Gastroesophageal sphincter (tissue), 4 donors: ENCODE measurements at regions not wholly inside any gene's neighbourhood (a gene's known extent, or its start where the extent isn't known, plus 50 kb on each side); places are given as distances from the start of the nearest gene placed in this dataset.
"Not testable (repeated sequence)": the region's sequence is repeated elsewhere in the genome, so short reads cannot be mapped to it uniquely, and the experiment has no call there.

Experiments
- ATAC-seq: fragments of 150-250 bp; one replicate; pipeline ENCODE4 v1.9.1; 2016; ENCODE audit warnings: mild to moderate bottlenecking, moderate library complexity
- H3K27ac ChIP-seq, 4 donors: fragments of 200-600 bp; sonication (generic) in 3 of 4; 1 replicate in 3 of 4; 2 replicates in 1 of 4; pipeline ENCODE4 v1.5.1; 2016 to 2019
- H3K27me3 ChIP-seq: fragments of 200-600 bp; sonication (generic); one replicate; pipeline ENCODE4 v1.5.1; 2019
- H3K36me3 ChIP-seq, 2 donors: fragments of 200-600 bp; sonication (generic); one replicate each; pipeline ENCODE4 v1.5.1; 2019; ENCODE audit warnings: control low read depth in 1 of 2
- H3K4me1 ChIP-seq, 3 donors: fragments of 200-600 bp; sonication (generic); 1 replicate in 2 of 3; 2 replicates in 1 of 3; pipeline ENCODE4 v1.5.1; 2016 to 2019; ENCODE audit warnings: control low read depth in 2 of 3
- H3K4me3 ChIP-seq, 2 donors: fragments of 200-600 bp; sonication (generic); one replicate each; pipeline ENCODE4 v1.5.1; 2019; ENCODE audit warnings: mild to moderate bottlenecking in 1 of 2, moderate library complexity in 1 of 2
- H3K9me3 ChIP-seq, 3 donors: fragments of 200-600 bp; sonication (generic); one replicate each; pipeline ENCODE4 v1.5.1; 2017 to 2019; ENCODE audit warnings: control low read depth in 2 of 3
- EP300 ChIP-seq: sonication (generic); formaldehyde crosslinking; IDR thresholded peaks from one replicate; pipeline ENCODE4 v1.6.1; 2017; ENCODE audit warnings: antibody characterized with exemption, mild to moderate bottlenecking
- POLR2A ChIP-seq, 2 donors: fragments of 450-650 bp; IDR thresholded peaks; one replicate each; pipeline ENCODE4 v1.6.1; 2017; ENCODE audit warnings: antibody characterized with exemption in 2 of 2, mild to moderate bottlenecking in 2 of 2, moderate library complexity in 1 of 2
- POLR2AphosphoS5 ChIP-seq: sonication (generic); formaldehyde crosslinking; IDR thresholded peaks from one replicate; pipeline ENCODE4 v1.6.1; 2017; ENCODE audit warnings: antibody characterized with exemption
- WGBS, 2 donors: methylation state at CpG; one replicate each; pipeline ENCODE4 v1.1.5; 2018; ENCODE audit warnings: low coverage in 1 of 2; 5-methylcytosine and 5-hydroxymethylcytosine counted together
- TF ChIP-seq, protein P1 (sequence below), 4 experiments: fragments of 200-600 bp in 2 of 4; fragments of 450-650 bp in 2 of 4; sonication (generic) in 1 of 4; IDR thresholded peaks; one replicate each; pipeline ENCODE4 v1.5.1; 2017 to 2019; ENCODE audit warnings: antibody characterized with exemption in 4 of 4, mild to moderate bottlenecking in 2 of 4, moderate library complexity in 2 of 4

DNA sequence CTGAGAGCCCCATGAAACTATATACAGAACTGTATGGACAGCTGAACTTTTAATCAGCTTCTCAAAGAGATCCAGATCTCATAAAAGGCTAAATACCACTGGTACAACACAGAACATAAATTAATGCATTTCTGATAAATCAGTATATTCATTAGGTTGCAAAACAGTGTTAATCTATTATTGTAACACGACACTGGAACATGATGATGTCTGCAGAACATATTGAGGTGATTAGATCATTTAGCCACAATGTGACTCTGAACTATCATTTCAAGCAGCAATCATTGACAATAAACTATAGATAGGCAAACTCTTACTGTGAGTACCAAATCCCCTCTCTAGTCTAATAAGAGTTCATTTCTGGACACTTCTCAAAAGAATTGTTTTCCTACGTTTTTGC lies 50.3 kb downstream of the GASK1B start:
- no peaks in the 10 kb centered on the region for H3K36me3 ChIP-seq
- peaks cover 3 to 17% (median 7%) of the 10 kb centered on the region in 3 donors for H3K4me1 ChIP-seq
- no peak for ATAC-seq
- H3K9me3 ChIP-seq, result no peaks in the 10 kb centered on the region
- WGBS, 2 donors, result 74 to 95% methylated on average over 2 of the region's 2 CpGs
- H3K27me3 ChIP-seq, result no peaks in the 10 kb centered on the region
- TF ChIP-seq POLR2A (IDR thresholded peaks at IDR 0.05) (no peak), POLR2AphosphoS5 (no peak), EP300 (no peak)
- TF ChIP-seq, protein P1, sequence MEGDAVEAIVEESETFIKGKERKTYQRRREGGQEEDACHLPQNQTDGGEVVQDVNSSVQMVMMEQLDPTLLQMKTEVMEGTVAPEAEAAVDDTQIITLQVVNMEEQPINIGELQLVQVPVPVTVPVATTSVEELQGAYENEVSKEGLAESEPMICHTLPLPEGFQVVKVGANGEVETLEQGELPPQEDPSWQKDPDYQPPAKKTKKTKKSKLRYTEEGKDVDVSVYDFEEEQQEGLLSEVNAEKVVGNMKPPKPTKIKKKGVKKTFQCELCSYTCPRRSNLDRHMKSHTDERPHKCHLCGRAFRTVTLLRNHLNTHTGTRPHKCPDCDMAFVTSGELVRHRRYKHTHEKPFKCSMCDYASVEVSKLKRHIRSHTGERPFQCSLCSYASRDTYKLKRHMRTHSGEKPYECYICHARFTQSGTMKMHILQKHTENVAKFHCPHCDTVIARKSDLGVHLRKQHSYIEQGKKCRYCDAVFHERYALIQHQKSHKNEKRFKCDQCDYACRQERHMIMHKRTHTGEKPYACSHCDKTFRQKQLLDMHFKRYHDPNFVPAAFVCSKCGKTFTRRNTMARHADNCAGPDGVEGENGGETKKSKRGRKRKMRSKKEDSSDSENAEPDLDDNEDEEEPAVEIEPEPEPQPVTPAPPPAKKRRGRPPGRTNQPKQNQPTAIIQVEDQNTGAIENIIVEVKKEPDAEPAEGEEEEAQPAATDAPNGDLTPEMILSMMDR (IDR thresholded peaks at IDR 0.05), result no peak
- no peak overlapping the region for H3K27ac ChIP-seq
- no peak overlapping the region for H3K4me3 ChIP-seq

DNA sequence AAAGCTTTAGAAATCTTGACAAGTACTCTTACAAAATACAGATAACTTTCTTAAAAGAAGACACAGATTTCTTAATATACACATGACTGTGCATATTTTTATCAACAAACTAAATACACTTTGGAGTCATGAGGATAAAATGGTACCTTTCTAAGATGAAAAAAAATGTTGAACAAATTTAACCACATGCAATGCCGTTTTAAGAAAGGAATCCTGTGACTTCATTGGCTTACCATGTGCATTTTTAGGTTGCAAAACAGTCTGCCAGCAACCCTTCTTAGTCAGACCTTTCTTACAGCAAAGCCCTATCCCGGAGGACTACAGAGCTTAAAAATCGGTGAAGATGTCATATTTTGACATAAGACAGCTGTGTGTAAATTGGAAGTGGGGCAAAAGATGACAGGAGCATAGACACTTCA lies 51.7 kb downstream of the GASK1B start:
- peak; percentile 94 for TF ChIP-seq POLR2AphosphoS5
- TF ChIP-seq, protein P1 (IDR thresholded peaks at IDR 0.05), result no peak
- Histone ChIP-seq H3K9me3 (no peaks in the 10 kb centered on the region), H3K27me3 (no peaks in the 10 kb centered on the region), H3K4me1 (peaks cover 3 to 17% (median 7%) of the 10 kb centered on the region in 3 donors), H3K27ac (peak overlapping the region; percentile 23 to 68 (median 57)), H3K4me3 (no peak overlapping the region), H3K36me3 (no peaks in the 10 kb centered on the region)
- peak; percentile 92 for ATAC-seq
- 3 to 20% methylated on average over 3 of the region's 3 CpGs for WGBS, 2 donors

GRCh38 chr4:158120645-158121151 lies 52.1 kb downstream of the GASK1B start:
- H3K27ac ChIP-seq, result peak overlapping the region in 3 of 4 donors; percentile 53 to 68 (median 61)
- H3K27me3 ChIP-seq, H3K4me3 ChIP-seq, H3K9me3 ChIP-seq, H3K36me3 ChIP-seq: not testable (repeated sequence)
- H3K4me1 ChIP-seq, result peaks cover 3 to 17% (median 7%) of the 10 kb centered on the region in 3 donors
- ATAC-seq, result peak; percentile 92
- 14 to 19% methylated on average over 6 of the region's 6 CpGs for WGBS, 2 donors

GRCh38 chr4:158112611-158113010 lies 60.2 kb downstream of the GASK1B start:
- TF ChIP-seq POLR2AphosphoS5, result no peak
- TF ChIP-seq, protein P1 (IDR thresholded peaks at IDR 0.05), result no peak
- no peak for TF ChIP-seq EP300
- no peak for ATAC-seq
- Histone ChIP-seq H3K27ac (no peak overlapping the region), H3K9me3 (no peaks in the 10 kb centered on the region), H3K4me3 (no peak overlapping the region), H3K27me3 (no peaks in the 10 kb centered on the region), H3K36me3 (no peaks in the 10 kb centered on the region), H3K4me1 (no peaks in the 10 kb centered on the region)

DNA sequence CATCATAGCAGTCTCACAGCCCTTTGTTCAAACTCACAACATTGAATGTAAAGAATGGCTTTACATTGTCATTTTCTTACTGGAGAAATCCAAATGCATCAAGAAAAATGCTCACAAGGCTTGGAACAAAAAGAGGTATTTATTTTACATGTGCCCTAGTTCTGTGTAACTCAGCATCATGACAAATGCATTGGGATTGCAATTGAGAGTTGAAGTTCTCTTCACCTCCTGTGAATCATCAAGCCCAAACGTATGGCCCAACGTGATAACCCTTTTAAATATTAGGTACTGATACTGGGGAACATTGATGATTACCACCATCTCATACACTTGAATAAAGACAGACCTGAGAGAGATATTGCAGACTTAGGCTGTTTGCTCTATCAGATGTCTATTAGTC lies 61.6 kb downstream of the GASK1B start:
- Histone ChIP-seq H3K4me3 (no peak overlapping the region), H3K36me3 (no peaks in the 10 kb centered on the region), H3K27me3 (no peaks in the 10 kb centered on the region), H3K9me3 (no peaks in the 10 kb centered on the region), H3K27ac (no peak overlapping the region), H3K4me1 (no peaks in the 10 kb centered on the region)
- WGBS, 2 donors, result 79 to 83% methylated on average over 2 of the region's 2 CpGs
- no peak for ATAC-seq
- TF ChIP-seq, protein P1 (IDR thresholded peaks at IDR 0.05), result no peak
- no peak for TF ChIP-seq POLR2A (IDR thresholded peaks at IDR 0.05)
- no peak for TF ChIP-seq POLR2AphosphoS5
- no peak for TF ChIP-seq EP300
